CD14-positive monocyte (primary cell): ENCODE measurements at regions not wholly inside any gene's neighbourhood (a gene's known extent, or its start where the extent isn't known, plus 50 kb on each side); places are given as distances from the start of the nearest gene placed in this dataset.

Experiments used
- DNase-seq, 3 donors: peaks; one replicate each; pipeline ENCODE4 v3.0.0-alpha.2; 2011 to 2022
- H2AFZ ChIP-seq: 2 replicates; pipeline ENCODE4 v1.6.0; 2012; ENCODE audit warnings: mild to moderate bottlenecking, low read depth, low read length, inconsistent platforms; ENCODE audit not compliant: insufficient read depth, poor library complexity, severe bottlenecking
- H3K27ac ChIP-seq, 2 donors: 1 replicate in 1 of 2; 2 replicates in 1 of 2; pipeline ENCODE4 v1.5.1; 2012 to 2013; ENCODE audit warnings: low read length in 2 of 2, control low read depth in 1 of 2, inconsistent platforms in 1 of 2, low read depth in 1 of 2, mild to moderate bottlenecking in 1 of 2
- H3K27me3 ChIP-seq, 2 donors: one replicate each; pipeline versions ENCODE4 v1.6.0 to v1.6.1; 2011 to 2013; ENCODE audit warnings: low read length in 2 of 2; ENCODE audit not compliant: control insufficient read depth in 2 of 2, insufficient read depth in 2 of 2
- H3K36me3 ChIP-seq, 2 donors: replicated peaks in 1 of 2; 1 replicate in 1 of 2; 2 replicates in 1 of 2; pipeline versions ENCODE4 v1.5.1 to v1.6.1; 2012 to 2013; ENCODE audit warnings: low read length in 2 of 2, control low read depth in 1 of 2, inconsistent platforms in 1 of 2, mild to moderate bottlenecking in 1 of 2; ENCODE audit not compliant: insufficient read depth in 2 of 2, control insufficient read depth in 1 of 2
- H3K4me1 ChIP-seq, 2 donors: 1 replicate in 1 of 2; 2 replicates in 1 of 2; pipeline versions ENCODE4 v1.5.1 to v1.6.1; 2012 to 2013; ENCODE audit warnings: low read length in 2 of 2, control low read depth in 1 of 2, inconsistent platforms in 1 of 2, mild to moderate bottlenecking in 1 of 2, moderate library complexity in 1 of 2; ENCODE audit not compliant: insufficient read depth in 2 of 2, control insufficient read depth in 1 of 2
- H3K4me2 ChIP-seq: replicated peaks from 2 replicates; pipeline ENCODE3; 2012; ENCODE audit warnings: low read length, moderate library complexity, mild to moderate bottlenecking; ENCODE audit not compliant: poor library complexity, severe bottlenecking; ENCODE audit errors: extremely low read depth
- H3K4me3 ChIP-seq, 3 experiments: fragments of 200-600 bp in 1 of 3; sonication (generic) in 1 of 3; replicated peaks in 1 of 3; 1 replicate in 2 of 3; 2 replicates in 1 of 3; pipeline ENCODE4 v1.5.1; 2011 to 2013; ENCODE audit warnings: low read length in 3 of 3, mild to moderate bottlenecking in 3 of 3, control low read depth in 2 of 3, low read depth in 2 of 3, inconsistent platforms in 1 of 3, moderate library complexity in 1 of 3
- H3K79me2 ChIP-seq: 2 replicates; pipeline ENCODE4 v1.6.0; 2012; ENCODE audit warnings: mild to moderate bottlenecking, control low read depth, inconsistent platforms, low read length, moderate library complexity; ENCODE audit not compliant: insufficient read depth
- H3K9ac ChIP-seq: 2 replicates; pipeline ENCODE4 v1.6.0; 2017; ENCODE audit warnings: low read length, mild to moderate bottlenecking; ENCODE audit not compliant: insufficient read depth, poor library complexity, severe bottlenecking
- H3K9me3 ChIP-seq, 2 donors: replicated peaks in 1 of 2; 1 replicate in 1 of 2; 2 replicates in 1 of 2; pipeline versions ENCODE4 v1.5.1 to v1.6.1; 2012 to 2013; ENCODE audit warnings: low read length in 2 of 2, control low read depth in 1 of 2; ENCODE audit not compliant: control insufficient read depth in 1 of 2, insufficient read depth in 1 of 2
- H4K20me1 ChIP-seq: 2 replicates; pipeline ENCODE4 v1.6.0; 2012; ENCODE audit warnings: mild to moderate bottlenecking, low read length, control low read depth, moderate library complexity; ENCODE audit not compliant: insufficient read depth
- H3K27ac Mint-ChIP-seq, 7 donors: one replicate each; pipeline ENCODE4 v1.8.0; 2020; ENCODE audit warnings: mild to moderate bottlenecking in 7 of 7, mixed read lengths in 7 of 7, moderate library complexity in 6 of 7, inconsistent platforms in 2 of 7
- H3K27me3 Mint-ChIP-seq, 3 donors: one replicate each; pipeline ENCODE4 v1.8.0; 2021 to 2022; ENCODE audit warnings: low read depth in 3 of 3, mild to moderate bottlenecking in 3 of 3, mixed read lengths in 3 of 3, moderate library complexity in 3 of 3, inconsistent platforms in 1 of 3
- H3K36me3 Mint-ChIP-seq, 2 donors: one replicate each; pipeline ENCODE4 v1.8.0; 2020; ENCODE audit warnings: mixed read lengths in 2 of 2, inconsistent platforms in 1 of 2, mild to moderate bottlenecking in 1 of 2
- H3K4me1 Mint-ChIP-seq: one replicate; pipeline ENCODE4 v1.8.0; 2020; ENCODE audit warnings: mild to moderate bottlenecking, mixed read lengths
- H3K4me3 Mint-ChIP-seq, 2 donors: one replicate each; pipeline ENCODE4 v1.8.0; 2020; ENCODE audit warnings: mild to moderate bottlenecking in 2 of 2, mixed read lengths in 2 of 2, moderate library complexity in 1 of 2
- H3K9me3 Mint-ChIP-seq, 7 donors: one replicate each; pipeline ENCODE4 v1.8.0; 2020 to 2022; ENCODE audit warnings: mixed read lengths in 7 of 7, mild to moderate bottlenecking in 6 of 7, moderate library complexity in 6 of 7, inconsistent platforms in 2 of 7
- CTCF ChIP-seq: fragments of 200-600 bp; IDR thresholded peaks from one replicate; pipeline ENCODE4 v1.8.0; 2022; ENCODE audit warnings: antibody characterized with exemption, mild to moderate bottlenecking
- WGBS: methylation state at CpG from one replicate; pipeline ENCODE4 v1.1.5; 2013; ENCODE audit warnings: missing lambda C conversion rate; ENCODE audit not compliant: insufficient coverage; 5-methylcytosine and 5-hydroxymethylcytosine counted together
- intact Hi-C, 2 donors: fragments of 100-400 bp; cut with micrococcal nuclease; formaldehyde crosslinking; loops; one replicate each; pipeline versions ENCODE4 v1.15.0 to v1.15.1; 2023

GRCh38 chr18:67924656-67925055 lies 408.1 kb upstream of the DSEL start:
- Mint-ChIP-seq H3K4me1 (no peaks in the 10 kb centered on the region), H3K27me3 (peaks cover 0 to 2% (median 0%) of the 10 kb centered on the region in 3 donors), H3K36me3 (no peaks in the 10 kb centered on the region), H3K9me3 (peaks cover 0 to 4% (median 0%) of the 10 kb centered on the region in 7 donors), H3K4me3 (no peak overlapping the region), H3K27ac (no peak overlapping the region)
- Histone ChIP-seq H4K20me1 (no peaks in the 10 kb centered on the region), H3K9ac (no peak overlapping the region), H3K4me3 (no peak overlapping the region), H3K27ac (no peak overlapping the region), H2AFZ (no peak overlapping the region), H3K4me2 (no peak overlapping the region), H3K4me1 (no peaks in the 10 kb centered on the region), H3K79me2 (no peaks in the 10 kb centered on the region), H3K36me3 (no peaks in the 10 kb centered on the region), H3K27me3 (no peaks in the 10 kb centered on the region), H3K9me3 (no peaks in the 10 kb centered on the region)
- DNase-seq, result no peak
- intact Hi-C loops, result no loop called here
- TF ChIP-seq CTCF, result no peak
- WGBS, result no CpG with 5 or more reads among the region's 1 CpG

- Histone ChIP-seq H3K27ac (no peak overlapping the region), H3K4me2 (no peak overlapping the region), H3K27me3 (no peaks in the 10 kb centered on the region), H3K36me3 (no peaks in the 10 kb centered on the region), H3K79me2 (no peaks in the 10 kb centered on the region), H3K4me3 (no peak overlapping the region), H4K20me1 (no peaks in the 10 kb centered on the region), H3K4me1 (no peaks in the 10 kb centered on the region), H3K9me3 (no peaks in the 10 kb centered on the region), H2AFZ (no peak overlapping the region), H3K9ac (no peak overlapping the region)
- intact Hi-C loops, result no loop called here
- Mint-ChIP-seq H3K4me3 (no peak overlapping the region), H3K27ac (no peak overlapping the region), H3K4me1 (no peaks in the 10 kb centered on the region), H3K27me3 (peaks cover 0 to 2% (median 0%) of the 10 kb centered on the region in 3 donors), H3K9me3 (peaks cover 0 to 3% (median 2%) of the 10 kb centered on the region in 7 donors), H3K36me3 (no peaks in the 10 kb centered on the region)
- DNase-seq, result no peak
- no peak for TF ChIP-seq CTCF
- WGBS, result no CpG with 5 or more reads among the region's 1 CpG
These were observed 402.8 kb upstream of the DSEL start for GRCh38 chr18:67919316-67919715.
